Fibroblast of gingiva (primary cell): ENCODE measurements at regions not wholly inside any gene's neighbourhood (a gene's known extent, or its start where the extent isn't known, plus 50 kb on each side); places are given as distances from the start of the nearest gene placed in this dataset.

Experiments
- DNase-seq: peaks from one replicate; pipeline ENCODE4 v3.0.0-alpha.2; 2011; ENCODE audit warnings: low read depth

- DNase-seq, result no peak
Measured at GRCh38 chr20:23136893-23137745, 51.0 kb upstream of the CD93 start.

DNA sequence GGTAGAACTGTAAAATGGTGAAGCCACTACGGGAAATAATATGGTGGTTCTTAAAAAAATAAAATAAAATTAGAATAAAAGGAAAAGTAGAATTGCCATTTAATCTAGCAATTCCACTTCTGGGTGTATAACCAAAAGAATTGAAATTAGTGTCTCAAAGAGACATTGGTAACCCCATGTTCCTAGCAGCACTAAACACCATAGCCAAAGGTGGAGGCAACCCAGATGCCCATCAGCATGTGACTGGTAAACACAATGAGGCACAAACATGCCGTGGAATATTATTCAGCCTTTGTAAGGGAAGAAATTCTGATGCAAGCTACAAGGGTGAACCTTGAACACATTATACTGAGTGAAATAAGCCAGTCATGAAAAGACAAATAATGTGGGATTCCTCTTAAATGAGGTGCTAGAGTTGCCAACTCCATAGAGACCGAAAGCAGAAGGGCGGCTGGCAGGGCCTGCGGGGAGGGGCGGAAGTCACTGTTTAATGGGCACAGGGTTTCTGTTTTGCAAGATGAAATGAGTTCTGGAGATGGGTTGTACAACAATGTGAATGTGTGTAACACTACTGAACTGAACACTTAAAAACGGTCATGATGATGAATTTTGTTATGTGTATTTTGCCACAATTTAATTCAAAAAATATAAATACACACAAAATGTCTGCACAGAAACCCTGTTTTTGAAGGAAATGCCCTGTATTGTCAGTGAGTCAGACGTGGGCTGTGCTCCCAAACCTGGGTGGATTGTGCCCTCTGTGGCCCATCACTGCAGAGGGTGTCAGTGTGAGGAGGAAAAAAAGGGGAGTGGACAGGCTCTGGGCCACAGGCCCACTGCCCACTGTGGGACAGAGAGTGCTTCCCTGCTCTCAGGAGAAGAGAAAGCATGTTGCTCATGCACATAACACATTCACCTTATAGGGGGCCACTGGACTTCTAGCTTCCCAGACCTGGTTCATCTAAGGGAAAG lies 49.6 kb upstream of the CD93 start:
- DNase-seq, result no peak
